A673 (cell line): ENCODE measurements at regions not wholly inside any gene's neighbourhood (a gene's known extent, or its start where the extent isn't known, plus 50 kb on each side); places are given as distances from the start of the nearest gene placed in this dataset.

Experiments used
- BruUV-seq: library from RNA; stranded (reverse); fragments of 400-500 nt; replicated peaks from 2 replicates; lab custom pipeline; 2021; lab: Mats Ljungman, UMichigan
- CTCF ChIA-PET: fragments of 300-600 bp; sonication (Branson Sonifier 250); formaldehyde crosslinking; loops from one replicate; lab custom pipeline; 2022; ENCODE audit warnings: antibody characterized with exemption; lab: Charles Lee
- POLR2A ChIA-PET: fragments of 300-600 bp; sonication (Branson Sonifier 250); formaldehyde crosslinking; loops from one replicate; lab custom pipeline; 2022; ENCODE audit warnings: antibody characterized with exemption; ENCODE audit not compliant: low non-redundant PET; lab: Charles Lee
- DNase-seq: peaks from one replicate; pipeline ENCODE4 v3.0.0-alpha.2; 2015; ENCODE audit warnings: low spot score
- H3K27ac ChIP-seq: fragments of 200-600 bp; sonication (generic); 2 replicates; pipeline ENCODE4 v1.5.1; 2016; ENCODE audit warnings: mixed run types, low read depth, mild to moderate bottlenecking, mixed read lengths, antibody characterized with exemption, low read length; ENCODE audit not compliant: poor library complexity, severe bottlenecking
- H3K27me3 ChIP-seq: fragments of 200-600 bp; sonication (generic); replicated peaks from 2 replicates; pipeline ENCODE4 v1.6.1; 2017; ENCODE audit warnings: mixed run types, low read depth, mild to moderate bottlenecking, mixed read lengths, antibody characterized with exemption, low read length; ENCODE audit not compliant: insufficient read depth, poor library complexity
- H3K36me3 ChIP-seq: fragments of 200-600 bp; sonication (generic); 2 replicates; pipeline ENCODE4 v1.6.1; 2016; ENCODE audit warnings: mixed run types, mild to moderate bottlenecking, mixed read lengths, antibody characterized with exemption, low read length; ENCODE audit not compliant: insufficient read depth, poor library complexity, severe bottlenecking
- H3K4me1 ChIP-seq: fragments of 200-600 bp; sonication (generic); 2 replicates; pipeline ENCODE4 v1.6.1; 2017; ENCODE audit warnings: mixed run types, mild to moderate bottlenecking, mixed read lengths, antibody characterized with exemption, low read length; ENCODE audit not compliant: insufficient read depth, poor library complexity, severe bottlenecking
- H3K4me3 ChIP-seq: fragments of 200-600 bp; sonication (generic); 2 replicates; pipeline ENCODE4 v1.5.1; 2016; ENCODE audit warnings: low read depth, mixed run types, mild to moderate bottlenecking, mixed read lengths, low read length; ENCODE audit not compliant: poor library complexity, severe bottlenecking
- H3K9me3 ChIP-seq: fragments of 200-600 bp; sonication (generic); 2 replicates; pipeline ENCODE4 v1.6.1; 2016; ENCODE audit warnings: mixed run types, low read depth, mild to moderate bottlenecking, mixed read lengths, antibody characterized with exemption, low read length; ENCODE audit not compliant: poor library complexity, severe bottlenecking
- CTCF ChIP-seq: fragments of 300-800, 200-600 bp; sonication (generic); conservative IDR thresholded peaks from 2 replicates; pipeline ENCODE4 v1.5.1; 2017; ENCODE audit warnings: low read depth, mild to moderate bottlenecking, antibody characterized with exemption, low read length, moderate library complexity, mixed read lengths
- EZH2 ChIP-seq: fragments of 200-600 bp; sonication (generic); IDR thresholded peaks from 2 replicates; pipeline ENCODE4 v1.6.1; 2017; ENCODE audit warnings: borderline replicate concordance, low read depth, mild to moderate bottlenecking, mixed read lengths, antibody characterized with exemption, low read length; ENCODE audit not compliant: poor library complexity, severe bottlenecking
- intact Hi-C: fragments of 100-400 bp; cut with micrococcal nuclease; formaldehyde crosslinking; loops from one replicate; pipeline ENCODE4 v1.10.0; 2022; ENCODE audit not compliant: unreplicated experiment

GRCh38 chr5:2302169-2302568 lies 419.4 kb upstream of the IRX4 start:
- BruUV-seq: no TSS peak
- Histone ChIP-seq H3K4me1 (no peaks in the 10 kb centered on the region), H3K27me3 (no peaks in the 10 kb centered on the region), H3K4me3 (no peak overlapping the region), H3K27ac (no peak overlapping the region), H3K9me3 (peaks cover 22% of the 10 kb centered on the region), H3K36me3 (no peaks in the 10 kb centered on the region)
- no peak for DNase-seq
- ChIA-PET CTCF (no interaction called here), POLR2A (no interaction called here)
- TF ChIP-seq EZH2: no peak
- TF ChIP-seq CTCF: no peak
- intact Hi-C loops: no loop called here

- TF ChIP-seq EZH2 (no peak), CTCF (no peak)
- Histone ChIP-seq H3K27me3 (no peaks in the 10 kb centered on the region), H3K4me1 (no peaks in the 10 kb centered on the region), H3K27ac (no peak overlapping the region), H3K9me3 (peaks cover 18% of the 10 kb centered on the region), H3K4me3 (no peak overlapping the region), H3K36me3 (no peaks in the 10 kb centered on the region)
- ChIA-PET POLR2A (no interaction called here), CTCF (no interaction called here)
- DNase-seq: no peak
- no TSS peak for BruUV-seq
- intact Hi-C loops: no loop called here
Measured at GRCh38 chr5:2300861-2301574, 418.3 kb upstream of the IRX4 start.

- Histone ChIP-seq H3K36me3 (no peaks in the 10 kb centered on the region), H3K9me3 (peaks cover 18% of the 10 kb centered on the region), H3K27ac (no peak overlapping the region), H3K4me3 (no peak overlapping the region), H3K4me1 (no peaks in the 10 kb centered on the region), H3K27me3 (no peaks in the 10 kb centered on the region)
- no TSS peak for BruUV-seq
- no peak for DNase-seq
- intact Hi-C loops: no loop called here
- TF ChIP-seq EZH2 (no peak), CTCF (no peak)
- POLR2A ChIA-PET: no interaction called here
- CTCF ChIA-PET: no interaction called here
Measured at GRCh38 chr5:2300421-2300820, 417.7 kb upstream of the IRX4 start.
